ENCODE measurements at regions not wholly inside any gene's neighbourhood (a gene's known extent, or its start where the extent isn't known, plus 50 kb on each side); places are given as distances from the start of the nearest gene placed in this dataset.

DNA sequence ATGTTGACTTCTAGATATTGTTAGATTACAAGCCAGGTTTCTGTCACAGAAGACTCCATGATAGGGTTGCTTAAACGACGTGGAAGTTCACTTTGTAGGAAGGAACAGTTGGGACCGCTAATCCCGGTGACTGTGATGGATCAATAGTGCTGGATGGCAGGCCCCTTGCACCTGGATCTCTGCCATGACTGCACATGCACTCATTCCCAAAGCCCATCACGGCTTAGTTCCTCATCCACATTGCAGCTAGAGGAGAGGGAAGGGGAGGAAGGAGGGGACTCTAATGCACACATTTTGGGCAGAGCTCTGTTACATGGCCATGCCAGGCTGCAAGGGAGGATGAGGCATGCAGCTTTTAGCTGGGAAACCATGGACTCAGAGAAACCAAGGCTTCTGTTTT lies 773.7 kb upstream of the RAB6C start:
- TF ChIP-seq POLR2AphosphoS5 (IDR thresholded peaks at IDR 0.05; ENCODE audit: low read depth, low read length) = no peak
- no peak for TF ChIP-seq POLR2A (IDR thresholded peaks at IDR 0.05; ENCODE audit: low read depth, low read length)
- TF ChIP-seq TAF1 (IDR thresholded peaks at IDR 0.05; ENCODE audit: low read depth, low read length) = no peak
- TF ChIP-seq SPI1 (IDR thresholded peaks at IDR 0.05; ENCODE audit: low read depth, low read length) = no peak
- no peak for TF ChIP-seq POU2F2 (IDR thresholded peaks at IDR 0.05; ENCODE audit: low read depth, low read length)
- no peak for TF ChIP-seq PAX5 (IDR thresholded peaks at IDR 0.05; ENCODE audit: insufficient read depth, low read length, severe bottlenecking)
